Posterior cingulate gyrus (tissue), 11 donors: ENCODE measurements at regions not wholly inside any gene's neighbourhood (a gene's known extent, or its start where the extent isn't known, plus 50 kb on each side); places are given as distances from the start of the nearest gene placed in this dataset.
"Not testable (repeated sequence)": the region's sequence is repeated elsewhere in the genome, so short reads cannot be mapped to it uniquely, and the experiment has no call there.

Source experiments
- DNase-seq, 10 donors: peaks; one replicate each; pipeline versions ENCODE4 v3.0.0 to v3.0.0-alpha.2; 2020 to 2021; ENCODE audit warnings: mixed read lengths in 3 of 10
- intact Hi-C: fragments of 100-400 bp; cut with DNase I; formaldehyde crosslinking; loops from one replicate; pipeline ENCODE4 v1.15.1; 2023

DNA sequence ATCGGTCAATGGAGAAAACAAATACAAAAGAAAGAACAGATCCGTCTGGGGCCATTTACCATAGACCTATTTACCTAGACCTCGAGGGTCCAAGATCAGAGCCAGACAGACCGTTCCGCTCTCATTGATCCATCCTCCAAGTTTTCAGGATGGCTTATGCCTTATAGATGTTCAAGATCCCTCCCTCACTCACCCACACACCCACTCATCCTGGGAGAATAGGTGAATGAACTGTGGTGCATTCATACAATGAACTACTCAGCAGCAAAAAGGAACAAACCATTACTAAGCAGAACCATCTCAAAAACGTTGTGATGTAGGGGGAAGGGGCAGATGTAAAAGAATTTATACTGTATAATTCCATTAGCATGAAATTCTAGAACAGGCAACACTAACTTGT lies 125.1 kb upstream of the RREB1 start:
- no peak for DNase-seq
- intact Hi-C loops = no loop called here

DNA sequence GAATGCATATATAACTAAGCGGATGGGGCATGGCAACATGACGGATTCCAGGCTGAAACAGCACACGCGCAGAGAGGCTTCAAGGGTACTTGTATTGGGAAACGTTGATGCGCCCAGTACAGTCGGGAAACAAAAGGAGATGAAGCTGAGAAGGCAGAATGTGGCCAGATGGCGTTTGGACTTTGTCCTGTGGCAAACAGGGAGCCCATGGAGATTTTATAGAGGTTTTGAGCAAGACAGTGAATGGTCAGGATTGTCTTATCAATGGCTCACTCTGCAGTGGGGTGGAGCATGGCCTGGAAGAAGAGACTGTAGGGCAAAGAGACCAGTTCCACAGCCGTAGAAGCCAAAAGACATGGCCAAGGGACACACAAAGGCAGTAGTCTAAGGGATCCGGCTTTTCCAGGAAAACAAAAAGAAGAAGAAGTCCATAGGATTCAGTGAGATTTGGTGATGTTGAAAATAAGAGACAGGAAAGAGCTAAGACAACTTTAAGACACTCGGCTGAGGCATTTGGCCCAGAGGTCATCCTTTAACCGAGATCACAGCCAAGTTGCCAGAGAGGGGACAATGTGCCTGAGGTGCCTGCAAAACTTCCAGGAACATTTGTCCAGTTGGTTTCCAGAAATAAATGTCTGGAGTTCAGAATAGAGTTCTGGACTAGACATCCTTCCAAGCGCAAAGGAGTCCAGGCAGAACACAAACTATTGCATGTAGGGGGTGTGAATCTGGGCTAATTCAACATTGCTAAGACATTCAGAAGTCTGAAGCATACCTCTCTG lies 123.0 kb upstream of the RREB1 start:
- DNase-seq = no peak
- intact Hi-C loops = no loop called here

DNA sequence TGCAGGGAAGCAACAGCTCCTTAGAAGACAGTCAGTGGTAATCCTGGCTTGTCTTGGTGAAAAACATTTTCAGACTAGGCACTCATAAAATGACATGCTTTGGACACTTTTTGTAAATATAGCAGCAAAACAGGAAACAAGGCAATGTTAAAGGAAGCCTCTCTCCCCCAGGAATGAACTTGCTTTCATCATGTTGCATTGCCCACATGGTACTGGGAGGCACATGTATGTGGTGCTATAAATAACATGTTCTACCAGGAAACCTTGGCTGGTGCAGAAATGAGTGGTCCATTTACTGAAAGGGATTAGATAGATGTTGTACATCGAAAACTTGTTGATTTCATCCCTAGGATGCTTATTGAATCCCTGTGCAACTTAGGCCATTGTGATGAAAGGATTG lies 121.4 kb upstream of the RREB1 start:
- intact Hi-C loops = no loop called here
- no peak for DNase-seq

DNA sequence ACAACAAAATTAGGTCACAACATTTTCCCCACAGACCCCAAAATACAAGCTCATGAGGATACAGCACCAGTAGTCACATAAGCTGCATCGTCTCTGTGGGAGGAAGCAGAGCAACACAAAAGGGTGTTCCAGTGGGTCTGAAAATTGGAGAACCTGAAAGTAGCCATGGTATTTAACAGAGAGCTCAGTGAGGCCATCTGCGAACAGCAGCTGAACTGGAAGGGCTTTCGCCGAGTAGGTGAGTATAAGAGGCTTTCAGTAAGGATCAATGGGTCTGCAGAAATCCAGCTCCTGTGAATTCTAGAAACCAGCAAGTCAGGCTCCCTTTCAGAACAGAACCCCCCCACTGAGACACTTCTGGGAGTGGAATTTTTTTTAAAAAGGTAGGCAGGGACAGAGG lies 120.0 kb upstream of the RREB1 start:
- intact Hi-C loops = no loop called here
- no peak for DNase-seq

DNA sequence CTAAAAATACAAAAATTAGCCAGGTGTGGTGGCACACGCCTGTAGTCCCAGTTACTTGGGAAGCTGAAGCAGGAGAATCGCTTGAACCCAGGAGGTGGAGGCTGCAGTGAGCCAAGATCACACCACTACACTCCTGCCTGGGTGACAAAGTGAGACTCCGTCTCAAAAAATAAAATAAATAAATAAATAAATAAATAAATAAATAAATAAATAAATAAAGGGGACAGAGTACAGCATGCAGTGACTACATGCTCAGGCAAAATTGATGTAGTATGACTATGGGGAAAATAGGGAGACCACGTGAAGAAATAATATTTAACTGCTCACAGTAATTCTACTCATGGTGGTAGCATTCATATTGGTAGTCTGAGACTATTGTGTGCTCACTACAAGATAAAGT lies 117.7 kb upstream of the RREB1 start:
- intact Hi-C loops, DNase-seq: not testable (repeated sequence)

DNA sequence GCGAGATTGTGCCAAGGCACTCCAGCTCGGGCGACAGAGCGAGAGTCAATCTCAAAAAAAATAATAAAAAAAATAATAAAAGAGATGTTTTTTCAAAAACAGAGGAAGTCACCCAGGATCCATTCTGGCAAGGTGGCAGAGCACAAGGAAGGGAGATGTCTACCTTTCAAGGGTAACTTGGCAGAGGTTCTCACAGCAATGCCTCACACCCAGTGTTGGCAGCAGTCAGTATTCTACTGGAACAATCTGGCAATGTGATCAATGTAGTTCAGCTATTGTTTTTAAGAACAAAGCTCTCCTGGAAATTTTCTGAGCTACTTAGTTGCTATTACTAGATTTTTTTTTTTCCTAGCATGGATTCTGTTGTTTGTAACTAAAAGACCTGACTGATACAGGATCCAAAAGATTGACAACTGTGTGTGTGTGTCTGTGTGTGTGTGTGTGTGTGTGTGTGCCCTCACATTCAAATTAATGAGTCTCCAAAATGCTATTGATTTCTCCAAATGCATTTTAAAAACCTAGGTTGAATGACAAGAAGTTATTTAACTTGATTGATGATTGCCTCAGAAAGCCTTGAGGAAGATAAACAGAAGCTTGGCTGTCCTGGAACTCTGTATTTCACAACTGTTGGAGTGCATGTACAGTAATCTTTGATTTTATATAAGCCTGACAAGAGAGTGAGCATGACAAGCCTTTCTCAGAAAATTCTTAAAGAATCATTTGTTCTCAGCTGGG lies 114.1 kb upstream of the RREB1 start:
- no peak for DNase-seq
- intact Hi-C loops = no loop called here

DNA sequence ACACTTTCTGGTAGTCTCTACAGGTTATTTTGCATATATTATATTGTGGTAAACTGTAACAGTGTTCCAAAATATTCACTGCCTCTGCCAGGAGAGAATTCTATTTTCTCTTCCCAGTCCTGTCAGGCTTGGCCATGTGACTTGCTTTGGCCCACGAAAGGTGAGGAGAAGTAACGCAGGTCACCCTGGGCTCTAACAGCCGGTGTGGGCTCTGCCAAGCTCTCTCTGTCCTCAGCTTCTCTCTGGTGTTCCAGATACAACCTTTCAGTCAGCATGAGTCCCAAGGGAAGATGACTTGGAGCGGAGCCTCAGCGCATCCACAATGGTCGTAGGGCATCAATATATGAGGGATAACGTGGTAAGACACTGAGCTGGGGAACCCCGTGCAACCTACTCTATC lies 113.0 kb upstream of the RREB1 start:
- no peak for DNase-seq
- intact Hi-C loops = no loop called here

DNA sequence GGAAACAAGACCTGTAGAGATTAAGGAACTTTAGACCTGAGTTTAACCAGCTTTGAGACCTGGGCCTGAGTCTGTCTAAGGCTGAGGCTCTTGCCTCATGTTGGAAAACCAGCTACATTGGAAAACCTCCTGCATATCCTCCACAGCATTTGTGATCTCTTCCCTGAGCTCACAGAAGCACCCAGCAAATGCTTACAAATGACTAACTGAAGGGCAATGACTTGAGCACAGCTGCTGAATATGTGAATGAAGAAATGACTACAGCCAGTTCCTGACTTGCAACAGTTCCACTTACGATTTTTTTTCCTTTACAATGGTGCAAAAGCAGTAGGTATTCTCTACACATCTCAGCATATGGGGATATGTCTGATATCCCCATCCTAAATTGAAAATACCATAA lies 112.4 kb upstream of the RREB1 start:
- intact Hi-C loops = no loop called here
- no peak for DNase-seq

DNA sequence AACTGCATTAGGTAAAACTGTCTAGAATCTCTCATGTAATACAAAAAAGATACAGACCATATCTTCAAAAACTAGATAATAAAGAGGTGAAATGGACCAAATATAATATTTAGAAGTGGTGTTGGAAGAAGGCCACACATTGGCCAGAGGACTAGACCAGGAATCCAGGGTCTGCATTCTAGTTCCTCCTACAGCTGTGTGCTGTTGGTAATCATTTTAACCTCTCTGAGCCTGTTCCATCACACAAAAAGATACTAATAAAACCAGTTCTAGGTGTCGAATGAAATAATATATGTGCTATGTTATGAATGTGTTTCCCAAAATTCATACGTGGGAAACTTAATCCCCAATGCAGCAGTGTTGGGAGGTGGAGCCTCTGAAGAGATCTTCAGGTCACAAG lies 111.6 kb upstream of the RREB1 start:
- DNase-seq = no peak
- intact Hi-C loops = no loop called here

DNA sequence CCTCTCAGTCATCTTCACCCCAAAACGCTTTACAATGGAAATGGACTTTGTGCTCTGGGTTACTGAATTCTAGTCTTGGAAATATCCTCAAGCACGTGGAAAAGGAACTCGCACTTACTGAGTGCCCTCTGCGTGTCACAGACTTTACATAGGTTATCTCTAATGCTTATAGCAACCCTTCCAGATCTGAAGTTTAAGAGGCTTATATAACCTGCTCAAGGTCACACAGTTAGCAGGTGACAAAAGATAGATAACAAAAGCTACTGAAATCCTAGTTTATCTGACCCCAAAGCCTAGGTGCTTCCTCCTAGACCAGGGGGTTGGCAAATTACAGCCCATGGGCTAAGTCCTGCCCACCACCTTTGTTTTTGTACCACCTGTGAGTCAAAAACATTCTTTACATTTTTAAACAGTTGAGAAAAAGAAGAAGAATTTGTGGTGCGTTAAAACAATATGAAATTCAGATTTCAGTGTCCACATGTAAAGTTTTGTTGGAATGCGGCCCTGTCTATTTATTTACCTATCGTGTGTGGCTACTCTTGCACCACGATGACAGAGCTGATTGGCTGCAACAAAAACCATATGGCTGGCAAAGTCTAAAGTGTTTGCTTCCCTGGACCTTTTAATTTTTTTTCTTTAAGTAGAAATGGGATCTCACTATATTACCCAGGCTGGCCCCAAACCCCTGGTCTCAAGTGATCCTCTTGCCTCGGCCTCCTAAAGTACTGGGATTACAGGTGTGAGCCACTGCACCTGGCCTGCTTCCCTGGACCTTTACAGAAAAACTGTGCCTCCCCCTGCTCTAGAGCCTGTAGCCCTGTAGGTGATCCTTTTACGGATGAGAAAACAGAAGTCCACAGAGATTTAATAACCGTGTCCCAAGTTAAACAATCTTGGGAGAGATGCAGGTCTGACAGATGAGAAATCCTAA lies 110.2 kb upstream of the RREB1 start:
- DNase-seq = no peak
- intact Hi-C loops = no loop called here

DNA sequence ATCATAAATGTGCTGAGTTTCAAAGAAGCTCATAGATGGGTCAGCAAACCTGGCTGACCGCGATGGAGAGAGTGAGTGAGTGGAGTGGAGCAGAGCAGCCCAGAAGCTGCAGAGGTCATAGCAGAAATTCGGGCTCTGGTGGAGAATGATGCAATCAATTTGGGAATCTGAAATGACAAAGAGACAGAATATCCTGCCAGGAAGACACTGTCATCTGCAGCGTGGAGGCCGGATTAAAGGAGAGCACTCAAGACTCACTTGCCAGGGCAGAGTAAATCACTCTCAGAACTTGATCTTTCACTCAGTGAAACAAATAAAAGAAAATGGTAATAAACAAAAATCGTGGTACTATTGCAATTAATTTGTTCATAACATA lies 109.6 kb upstream of the RREB1 start:
- no peak for DNase-seq
- intact Hi-C loops = no loop called here

DNA sequence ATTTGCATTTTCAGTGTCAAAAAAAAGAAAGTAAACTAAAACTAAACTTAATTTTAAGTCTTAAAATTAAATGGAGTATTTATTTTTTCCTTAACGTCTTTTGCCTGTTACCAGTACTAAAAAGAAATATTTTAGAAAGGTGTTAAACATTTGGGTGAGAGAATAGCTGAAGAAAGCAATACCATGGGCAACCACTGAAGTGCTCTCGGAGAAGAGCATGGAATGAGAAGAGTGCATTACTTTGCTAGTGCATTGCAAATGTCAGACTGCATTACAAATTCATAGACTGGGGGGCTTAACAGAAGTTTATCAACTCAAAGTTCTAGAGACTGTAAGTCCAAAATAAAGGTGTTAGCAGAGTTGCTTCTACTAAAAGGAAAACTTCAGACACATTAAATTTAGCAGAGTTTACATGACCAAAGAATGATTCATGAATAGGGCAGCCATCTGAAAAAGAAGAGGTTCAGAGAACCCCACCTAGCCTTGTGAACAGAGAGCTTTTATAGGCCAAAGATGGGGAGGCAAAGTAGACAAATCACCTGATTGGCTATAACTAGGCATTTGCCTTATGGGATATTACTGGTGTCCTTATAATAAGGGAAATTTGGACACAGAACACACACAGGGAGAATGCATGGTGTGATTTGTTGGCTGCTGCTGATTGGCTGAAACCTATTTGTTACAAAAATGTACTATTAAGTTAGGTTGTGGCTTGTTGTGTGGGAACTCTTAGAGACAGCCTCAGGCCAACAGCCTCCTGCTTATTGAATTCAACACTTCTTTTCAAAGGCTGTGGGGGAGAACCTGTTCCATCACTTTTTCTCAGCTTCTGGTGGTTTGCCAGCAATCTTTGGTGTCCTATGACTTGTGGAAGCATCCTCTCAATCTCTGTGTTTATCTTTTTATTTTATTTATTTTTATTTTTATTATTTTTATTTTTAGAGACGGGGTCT lies 106.7 kb upstream of the RREB1 start:
- intact Hi-C loops = no loop called here
- DNase-seq = no peak

DNA sequence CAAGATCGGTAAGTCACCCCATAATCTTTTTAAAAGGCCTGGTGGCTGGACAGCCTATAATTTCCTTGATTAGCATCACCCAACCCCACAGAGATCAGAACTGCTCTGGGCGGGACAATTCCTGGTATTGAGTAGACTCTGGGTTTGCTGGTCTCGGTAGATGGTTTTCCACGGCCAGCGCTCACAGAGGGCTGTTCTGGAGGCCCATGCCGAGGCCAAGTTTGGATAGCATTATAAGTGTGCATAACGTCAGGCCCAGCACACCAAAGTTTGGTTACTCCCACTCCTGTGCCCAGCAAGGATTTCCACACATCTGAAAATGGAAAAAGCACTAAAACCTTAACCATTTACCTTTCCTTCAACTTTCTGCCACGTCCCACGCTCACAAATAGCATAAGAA lies 104.7 kb upstream of the RREB1 start:
- intact Hi-C loops = no loop called here
- no peak for DNase-seq

DNA sequence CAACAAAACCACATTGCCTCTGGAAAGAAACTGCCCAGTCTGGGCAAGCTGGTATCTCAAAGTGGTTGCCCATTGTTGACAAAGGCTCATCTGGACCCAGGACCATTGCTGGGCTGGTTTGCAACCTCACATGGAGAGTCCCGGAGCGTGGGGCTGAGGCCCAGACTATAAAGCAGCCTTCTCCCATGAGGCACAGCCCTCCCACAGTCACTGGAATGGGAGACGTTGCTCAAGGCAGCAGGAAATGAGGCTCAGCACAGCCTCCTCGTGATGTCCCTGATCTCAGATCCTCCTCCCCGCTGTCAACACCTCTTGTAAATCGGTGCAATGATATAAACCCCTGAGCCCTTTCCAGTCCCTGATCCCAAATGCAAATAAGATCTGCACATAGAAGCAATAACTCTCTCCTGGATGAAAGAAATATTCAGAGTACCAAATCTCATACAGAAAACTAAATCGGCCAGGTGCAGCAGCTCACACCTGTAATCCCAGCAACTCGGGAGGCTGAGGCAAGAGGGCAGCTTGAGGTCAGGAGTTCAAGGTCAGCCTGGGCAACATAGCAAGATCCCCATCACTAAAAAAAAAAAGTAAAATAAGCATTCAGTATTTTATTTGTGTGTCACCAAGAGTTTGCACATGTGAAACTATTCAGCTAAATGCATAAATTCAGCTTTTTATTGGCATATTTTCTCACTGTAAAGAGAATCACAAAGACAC lies 103.0 kb upstream of the RREB1 start:
- no peak for DNase-seq
- intact Hi-C loops = no loop called here

DNA sequence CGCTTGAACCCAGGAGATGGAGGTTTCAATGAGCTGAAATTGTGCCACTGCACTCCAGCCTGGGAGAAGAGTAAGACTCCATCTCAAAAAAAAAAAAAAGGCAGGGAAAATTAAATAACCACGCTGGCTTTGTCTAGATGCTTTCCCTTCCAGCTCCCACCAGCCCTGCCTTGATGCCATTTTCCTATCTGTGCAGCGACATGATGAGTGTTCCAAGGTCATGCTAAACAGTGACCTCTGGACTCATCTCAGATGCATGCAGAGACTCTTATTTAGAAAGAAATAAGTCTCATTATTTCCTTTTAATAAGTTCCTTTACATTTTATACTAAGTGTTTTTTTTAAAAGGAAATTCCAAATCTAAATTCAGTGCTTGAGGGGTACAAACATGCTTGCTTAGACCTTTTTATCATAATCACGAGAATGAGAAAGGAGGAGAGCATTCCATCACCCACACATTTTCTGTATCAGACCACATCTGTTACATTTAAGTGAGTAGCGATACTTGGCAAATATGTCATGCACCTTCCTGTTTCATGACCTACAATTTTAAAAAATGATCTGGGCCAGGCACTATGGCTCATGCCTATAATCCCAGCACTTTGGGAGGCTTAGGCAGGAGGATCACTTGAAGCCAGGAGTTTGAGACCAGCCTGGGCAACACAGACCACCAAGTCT lies 101.1 kb upstream of the RREB1 start:
- intact Hi-C loops = no loop called here
- DNase-seq = no peak

DNA sequence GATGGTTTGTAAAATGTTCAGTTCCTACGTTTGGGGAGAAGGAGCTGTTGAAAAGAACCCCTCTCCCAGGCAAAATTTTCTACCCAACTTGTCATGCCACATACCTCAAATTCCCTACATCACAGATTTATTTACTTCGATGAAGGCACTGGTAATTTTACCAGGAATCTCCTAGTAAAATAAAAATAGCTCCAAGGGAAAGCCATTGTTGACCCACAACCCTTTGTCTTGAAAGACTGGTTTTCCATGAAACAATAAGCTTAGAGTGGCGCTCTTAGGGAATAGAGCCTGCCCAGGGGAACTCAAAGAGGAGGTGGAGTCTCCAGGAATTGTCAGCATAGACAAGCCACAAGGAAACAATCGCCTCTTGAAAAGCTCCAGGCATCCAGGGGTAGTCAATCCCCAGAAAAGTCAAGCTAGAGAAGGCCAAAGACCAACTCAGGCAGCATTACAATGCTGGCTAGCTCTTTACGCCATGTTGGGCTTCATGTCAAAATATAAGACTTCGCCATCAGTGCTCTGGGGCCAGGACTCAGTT lies 99.2 kb upstream of the RREB1 start:
- intact Hi-C loops = no loop called here
- no peak for DNase-seq

DNA sequence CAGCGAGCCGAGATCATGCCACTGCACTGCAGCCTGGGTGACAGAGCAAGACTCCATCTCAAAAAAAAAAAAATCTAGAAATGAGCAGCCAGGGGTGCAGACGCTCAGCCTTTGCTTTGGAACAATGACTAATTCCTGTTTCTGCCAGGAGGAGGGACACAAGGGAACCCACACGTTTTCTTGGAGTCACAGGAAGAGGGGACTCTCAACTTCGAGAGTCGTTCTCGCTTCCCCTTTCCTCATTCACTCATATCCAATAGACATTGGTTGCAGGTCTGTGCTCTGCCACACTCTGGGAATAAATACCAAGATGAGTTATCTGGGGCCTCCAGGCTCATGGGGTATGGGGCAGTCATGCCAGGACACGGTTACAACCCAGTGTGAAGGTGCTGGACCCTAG lies 91.5 kb upstream of the RREB1 start:
- DNase-seq = no peak
- intact Hi-C loops = no loop called here

DNA sequence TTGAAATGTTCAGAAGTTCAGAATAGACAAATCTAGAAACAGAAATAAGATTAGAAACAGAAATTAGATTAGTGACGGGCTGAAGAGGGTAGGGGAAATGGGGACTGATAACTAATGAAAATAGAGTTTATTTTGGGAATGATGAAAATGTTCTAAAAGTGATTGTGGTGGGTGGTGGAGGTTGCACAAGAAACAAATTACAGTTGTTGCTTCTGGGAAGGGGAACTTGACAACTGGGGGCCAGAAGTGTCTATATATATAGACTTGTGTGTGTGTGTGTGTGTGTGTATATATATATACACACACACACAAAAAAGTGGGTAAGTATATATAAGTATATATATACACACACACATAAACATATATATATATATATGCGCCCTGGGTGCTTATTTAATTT lies 86.5 kb upstream of the RREB1 start:
- DNase-seq = no peak
- intact Hi-C loops = no loop called here

DNA sequence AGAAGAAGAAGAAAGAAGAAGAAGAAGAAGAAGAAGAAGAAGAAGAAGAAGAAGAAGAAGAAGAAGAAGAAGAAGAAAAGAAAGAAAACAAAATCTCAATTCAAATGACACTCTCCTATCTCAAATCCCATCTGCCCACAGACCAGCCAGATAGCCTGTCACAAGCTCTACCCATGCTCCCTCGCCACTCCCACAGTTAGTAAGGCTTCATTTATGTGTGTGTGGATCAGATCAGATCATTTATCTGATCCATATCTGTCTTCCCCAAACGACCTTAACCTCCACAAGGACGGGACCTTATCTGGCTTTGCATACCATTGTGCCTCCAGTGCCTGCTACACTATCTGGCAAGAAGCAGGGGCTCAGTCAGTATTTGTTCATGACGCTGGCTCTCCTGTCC lies 81.9 kb upstream of the RREB1 start:
- intact Hi-C loops = no loop called here
- no peak for DNase-seq
